ENCODE measurements at regions not wholly inside any gene's neighbourhood (a gene's known extent, or its start where the extent isn't known, plus 50 kb on each side); places are given as distances from the start of the nearest gene placed in this dataset.

DNA sequence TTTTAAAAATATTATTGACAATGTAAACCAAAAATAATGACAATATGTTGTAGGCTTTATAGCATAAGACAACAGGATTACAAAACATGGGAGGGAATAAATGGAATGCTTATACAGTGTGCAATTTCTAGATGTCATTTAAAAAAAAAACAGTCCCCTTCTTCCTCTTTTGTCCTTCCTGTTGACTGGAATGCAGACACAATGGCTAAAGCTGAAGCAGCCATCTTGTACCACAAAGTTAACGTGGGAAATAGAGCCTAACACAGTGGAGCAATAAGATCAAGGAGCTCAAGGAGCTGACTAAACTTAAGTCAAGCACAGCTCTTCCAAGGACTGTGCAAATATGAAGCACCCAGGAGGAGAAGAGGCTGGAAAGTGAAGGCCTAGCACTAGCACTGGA is 208.1 kb downstream of the ARHGAP12 start:
- Histone ChIP-seq H3K27me3 (no peaks in the 10 kb centered on the region), H3K9me3 (peaks cover 0 to 5% (median 0%) of the 10 kb centered on the region in 4 donors), H3K36me3 (no peaks in the 10 kb centered on the region), H3K27ac (no peak overlapping the region), H3K4me3 (no peak overlapping the region), H3K4me1 (no peaks in the 10 kb centered on the region)
- 69 to 71% methylated on average over 1 of the region's 1 CpG for WGBS, 2 donors
- no peak for TF ChIP-seq EP300 (IDR thresholded peaks at IDR 0.05)
- TF ChIP-seq POLR2A (IDR thresholded peaks at IDR 0.05), result no peak
- no peak for DNase-seq (ENCODE audit: low spot score in 2 of 2)

DNA sequence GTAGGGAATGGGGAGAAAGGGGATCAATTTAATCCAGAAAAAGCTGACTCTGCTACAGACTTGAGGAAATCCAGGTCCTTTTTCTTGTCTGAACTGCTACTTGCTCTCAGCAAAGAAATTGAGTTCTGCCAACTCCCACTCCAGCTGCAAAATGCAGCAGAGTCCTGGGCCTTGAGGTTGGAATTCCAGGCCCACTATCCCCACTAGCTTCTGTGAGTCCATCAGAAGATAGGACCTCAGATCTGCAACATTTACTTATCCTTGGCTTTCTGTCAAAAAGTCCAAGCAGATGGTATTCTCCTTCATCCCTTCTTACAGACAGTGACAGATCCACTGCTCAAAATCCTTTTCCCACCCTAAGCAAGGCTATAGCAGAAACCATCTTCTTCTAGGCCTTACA is 219.2 kb downstream of the ARHGAP12 start:
- Histone ChIP-seq H3K9me3 (peaks cover 0 to 32% (median 5%) of the 10 kb centered on the region in 4 donors), H3K36me3 (no peaks in the 10 kb centered on the region), H3K27ac (peak overlapping the region in 2 of 4 donors; percentile 83 to 90), H3K4me1 (peaks cover 0 to 48% (median 26%) of the 10 kb centered on the region in 4 donors), H3K27me3 (no peaks in the 10 kb centered on the region), H3K4me3 (no peak overlapping the region)
- no peak for TF ChIP-seq POLR2A (IDR thresholded peaks at IDR 0.05)
- TF ChIP-seq, protein P1, sequence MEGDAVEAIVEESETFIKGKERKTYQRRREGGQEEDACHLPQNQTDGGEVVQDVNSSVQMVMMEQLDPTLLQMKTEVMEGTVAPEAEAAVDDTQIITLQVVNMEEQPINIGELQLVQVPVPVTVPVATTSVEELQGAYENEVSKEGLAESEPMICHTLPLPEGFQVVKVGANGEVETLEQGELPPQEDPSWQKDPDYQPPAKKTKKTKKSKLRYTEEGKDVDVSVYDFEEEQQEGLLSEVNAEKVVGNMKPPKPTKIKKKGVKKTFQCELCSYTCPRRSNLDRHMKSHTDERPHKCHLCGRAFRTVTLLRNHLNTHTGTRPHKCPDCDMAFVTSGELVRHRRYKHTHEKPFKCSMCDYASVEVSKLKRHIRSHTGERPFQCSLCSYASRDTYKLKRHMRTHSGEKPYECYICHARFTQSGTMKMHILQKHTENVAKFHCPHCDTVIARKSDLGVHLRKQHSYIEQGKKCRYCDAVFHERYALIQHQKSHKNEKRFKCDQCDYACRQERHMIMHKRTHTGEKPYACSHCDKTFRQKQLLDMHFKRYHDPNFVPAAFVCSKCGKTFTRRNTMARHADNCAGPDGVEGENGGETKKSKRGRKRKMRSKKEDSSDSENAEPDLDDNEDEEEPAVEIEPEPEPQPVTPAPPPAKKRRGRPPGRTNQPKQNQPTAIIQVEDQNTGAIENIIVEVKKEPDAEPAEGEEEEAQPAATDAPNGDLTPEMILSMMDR (IDR thresholded peaks at IDR 0.05), result no peak
- TF ChIP-seq EP300 (IDR thresholded peaks at IDR 0.05), result no peak
- no peak for DNase-seq (ENCODE audit: low spot score in 2 of 2)

DNA sequence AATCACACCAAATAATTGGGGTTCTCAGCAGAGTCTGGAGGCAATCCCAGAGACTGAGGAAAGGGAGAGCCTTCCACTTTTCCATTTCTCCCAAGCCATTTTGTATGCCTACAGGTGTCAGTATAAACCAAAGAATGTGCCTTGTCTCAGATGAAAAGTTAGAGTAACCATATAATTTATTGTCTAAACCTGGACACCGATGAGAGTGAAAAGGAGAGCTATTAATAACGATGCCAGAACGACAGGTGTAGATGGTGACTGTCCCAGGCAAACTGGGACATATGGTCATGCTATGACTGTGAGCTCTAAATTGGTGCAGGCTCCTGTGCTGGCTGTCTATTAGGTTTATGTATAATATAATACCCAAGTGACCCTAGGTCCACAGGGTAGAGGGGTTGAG is 219.6 kb downstream of the ARHGAP12 start:
- Histone ChIP-seq H3K27me3 (no peaks in the 10 kb centered on the region), H3K4me3 (no peak overlapping the region), H3K9me3 (peaks cover 0 to 32% (median 5%) of the 10 kb centered on the region in 4 donors), H3K4me1 (peaks cover 0 to 48% (median 26%) of the 10 kb centered on the region in 4 donors), H3K27ac (peak overlapping the region in 3 of 4 donors; percentile 72 to 90 (median 83)), H3K36me3 (no peaks in the 10 kb centered on the region)
- no peak for DNase-seq (ENCODE audit: low spot score in 2 of 2)
- WGBS, 2 donors, result 44 to 45% methylated on average over 3 of the region's 3 CpGs
- no peak for TF ChIP-seq POLR2A (IDR thresholded peaks at IDR 0.05)
- TF ChIP-seq, protein P1 (IDR thresholded peaks at IDR 0.05), result peak in 1 of 5 experiments; percentile 25

DNA sequence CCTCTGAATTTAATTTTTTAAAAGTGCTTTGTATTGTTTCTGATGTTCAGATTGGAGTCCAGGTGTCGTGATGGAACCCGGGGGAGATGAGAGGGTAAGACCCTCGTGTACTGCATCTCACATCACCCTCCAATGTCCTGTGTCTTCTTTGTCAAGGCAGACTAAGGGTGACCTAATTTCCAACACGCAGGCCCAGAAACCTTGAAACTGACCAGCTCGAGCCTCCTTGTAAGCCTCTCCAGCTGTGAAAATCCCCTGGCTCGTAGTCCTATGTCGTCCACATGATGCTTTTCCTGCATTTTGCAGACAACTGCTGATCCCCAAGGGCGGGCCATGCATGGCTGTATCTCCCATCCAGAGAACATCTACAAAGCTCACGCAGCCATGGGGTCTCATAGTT is 220.2 kb downstream of the ARHGAP12 start:
- Histone ChIP-seq H3K9me3 (peaks cover 0 to 32% (median 5%) of the 10 kb centered on the region in 4 donors), H3K4me1 (peaks cover 0 to 48% (median 26%) of the 10 kb centered on the region in 4 donors), H3K4me3 (no peak overlapping the region), H3K36me3 (no peaks in the 10 kb centered on the region), H3K27ac (peak overlapping the region in 3 of 4 donors; percentile 72 to 90 (median 83)), H3K27me3 (no peaks in the 10 kb centered on the region)
- TF ChIP-seq EP300 (IDR thresholded peaks at IDR 0.05), result no peak
- TF ChIP-seq, protein P1 (IDR thresholded peaks at IDR 0.05), result no peak
- no peak for TF ChIP-seq POLR2A (IDR thresholded peaks at IDR 0.05)
- 53 to 64% methylated on average over 9 of the region's 9 CpGs for WGBS, 2 donors
- no peak for DNase-seq (ENCODE audit: low spot score in 2 of 2)

DNA sequence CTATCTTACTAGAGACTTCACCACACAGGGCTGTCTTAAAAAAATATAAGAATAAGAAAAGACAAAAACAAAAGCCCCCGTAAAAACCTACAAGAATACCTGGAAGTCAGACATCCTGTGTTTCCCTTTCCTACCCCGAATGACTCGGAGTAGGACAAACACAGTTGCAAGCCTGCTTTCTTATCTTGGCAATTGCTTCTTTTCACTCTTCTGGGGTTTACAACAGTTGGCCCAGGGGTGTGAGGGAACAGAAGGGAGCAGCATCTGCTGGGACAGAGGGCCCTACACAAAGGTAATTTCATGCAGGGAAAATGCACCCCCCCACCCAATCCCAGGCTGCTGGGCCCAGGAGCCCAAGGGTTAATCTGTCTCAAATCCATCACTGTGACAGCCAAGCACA is 220.6 kb downstream of the ARHGAP12 start:
- Histone ChIP-seq H3K27me3 (no peaks in the 10 kb centered on the region), H3K27ac (peak overlapping the region; percentile 48 to 90 (median 78)), H3K36me3 (no peaks in the 10 kb centered on the region), H3K4me1 (peaks cover 0 to 48% (median 26%) of the 10 kb centered on the region in 4 donors), H3K9me3 (peaks cover 0 to 31% (median 5%) of the 10 kb centered on the region in 4 donors), H3K4me3 (peak overlapping the region in 1 of 4 donors; percentile 19)
- no peak for DNase-seq (ENCODE audit: low spot score in 2 of 2)
- no peak for TF ChIP-seq EP300 (IDR thresholded peaks at IDR 0.05)
- no peak for TF ChIP-seq POLR2A (IDR thresholded peaks at IDR 0.05)
- TF ChIP-seq, protein P1 (IDR thresholded peaks at IDR 0.05), result no peak
- 3 to 5% methylated on average over 3 of the region's 3 CpGs for WGBS, 2 donors
